Spleen (tissue), 11 donors: ENCODE measurements at regions not wholly inside any gene's neighbourhood (a gene's known extent, or its start where the extent isn't known, plus 50 kb on each side); places are given as distances from the start of the nearest gene placed in this dataset.

ENCODE experiments used
- DNase-seq: peaks from one replicate; pipeline ENCODE4 v3.0.0-alpha.2; 2020
- H3K27ac ChIP-seq, 8 donors: fragments of 200-600 bp; sonication (generic) in 7 of 8; 1 replicate in 4 of 8; 2 replicates in 4 of 8; pipeline versions ENCODE4 v1.5.0 to v1.8.0; 2016 to 2021; ENCODE audit warnings: inconsistent platforms in 4 of 8, mild to moderate bottlenecking in 4 of 8, moderate library complexity in 1 of 8
- H3K27me3 ChIP-seq, 7 donors: fragments of 200-600 bp; sonication (generic) in 6 of 7; replicated peaks in 1 of 7; 1 replicate in 4 of 7; 2 replicates in 3 of 7; pipeline versions ENCODE4 v1.5.0 to v1.8.0; 2016 to 2021; ENCODE audit warnings: inconsistent platforms in 3 of 7, mild to moderate bottlenecking in 1 of 7
- H3K36me3 ChIP-seq, 6 donors: fragments of 200-600 bp; sonication (generic) in 5 of 6; 1 replicate in 4 of 6; 2 replicates in 2 of 6; pipeline versions ENCODE4 v1.5.0 to v1.8.0; 2016 to 2021; ENCODE audit warnings: inconsistent platforms in 2 of 6
- H3K4me1 ChIP-seq, 6 donors: fragments of 200-600 bp; sonication (generic) in 5 of 6; 1 replicate in 3 of 6; 2 replicates in 3 of 6; pipeline versions ENCODE4 v1.5.0 to v1.8.0; 2016 to 2021; ENCODE audit warnings: inconsistent platforms in 3 of 6
- H3K4me3 ChIP-seq, 8 donors: fragments of 200-600 bp; sonication (generic) in 7 of 8; 1 replicate in 4 of 8; 2 replicates in 4 of 8; pipeline versions ENCODE4 v1.5.0 to v1.8.0; 2016 to 2021; ENCODE audit warnings: inconsistent platforms in 4 of 8, mild to moderate bottlenecking in 4 of 8, moderate library complexity in 2 of 8
- H3K9me3 ChIP-seq, 8 donors: fragments of 200-600 bp; sonication (generic) in 7 of 8; 1 replicate in 4 of 8; 2 replicates in 4 of 8; pipeline versions ENCODE4 v1.5.0 to v1.8.0; 2016 to 2021; ENCODE audit warnings: inconsistent platforms in 4 of 8
- POLR2A ChIP-seq, 3 donors: fragments of 450-650 bp; IDR thresholded peaks; one replicate each; pipeline ENCODE4 v1.5.1; 2017; ENCODE audit warnings: antibody characterized with exemption in 3 of 3, mild to moderate bottlenecking in 1 of 3
- POLR2AphosphoS5 ChIP-seq, 3 donors: sonication (generic); formaldehyde crosslinking; IDR thresholded peaks; one replicate each; pipeline ENCODE4 v1.5.1; 2017; ENCODE audit warnings: antibody characterized with exemption in 3 of 3
- WGBS, 5 donors: extraction: QIAGEN DNeasy Blood & Tissue Kit in 3 of 5; methylation state at CpG; one replicate each; pipeline versions ENCODE4 v1.1.5 to v1.1.7; 2013 to 2018; 5-methylcytosine and 5-hydroxymethylcytosine counted together
- intact Hi-C: fragments of 100-400 bp; cut with DNase I; formaldehyde crosslinking; loops from one replicate; pipeline ENCODE4 v1.15.0; 2023; ENCODE audit warnings: low total_unique reads
- TF ChIP-seq, protein P1 (sequence below), 11 experiments: fragments of 200-600 bp in 7 of 11; fragments of 450-650 bp in 4 of 11; sonication (generic) in 4 of 11; IDR thresholded peaks in 8 of 11; conservative IDR thresholded peaks in 3 of 11; 1 replicate in 7 of 11; 2 replicates in 4 of 11; pipeline versions ENCODE4 v1.4.0 to v1.8.0; 2016 to 2021; ENCODE audit warnings: antibody characterized with exemption in 11 of 11, inconsistent platforms in 4 of 11, mild to moderate bottlenecking in 1 of 11
- donor health status: healthy with polysubstance abuse.
- donor health status: DM: no; HTN: no; CAD: no; lungs with moderate emphysema.
- donor health status: DM: no; HTN: no; CAD: no.
- donor health status: Bipolar disorder and iron deficiency.
- donor health status: healthy.
- donor health status: DM: no; HTN: no; CAD: no.
- donor health status: DM: yes; HTN: yes; CAD: no.

DNA sequence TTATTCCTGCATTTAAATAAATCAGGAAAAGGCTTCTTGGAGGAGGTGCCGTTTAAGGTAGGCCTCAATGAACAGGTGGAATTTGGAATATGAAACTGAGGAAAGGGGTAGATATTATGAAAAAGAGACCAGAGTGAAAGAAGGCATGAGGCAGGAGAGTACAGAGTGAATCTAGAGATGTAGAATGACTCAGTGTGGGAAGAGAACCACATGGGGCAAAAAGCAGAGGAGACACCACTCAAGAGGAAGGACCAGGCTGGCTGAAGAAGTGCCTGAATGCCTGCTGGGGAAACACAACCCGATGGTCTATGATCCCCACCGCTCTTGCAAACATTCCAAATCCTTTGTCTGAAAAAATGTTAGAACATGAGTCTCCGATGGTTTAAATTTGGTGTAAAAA lies 1134.1 kb downstream of the VRK1 start:
- intact Hi-C loops: no loop called here
- 86 to 91% (median 90%) methylated on average over 4 of the region's 4 CpGs for WGBS, 5 donors
- H3K27me3 ChIP-seq: no peaks in the 10 kb centered on the region
- no peak overlapping the region for H3K27ac ChIP-seq
- H3K9me3 ChIP-seq: no peaks in the 10 kb centered on the region
- DNase-seq: no peak
- no peaks in the 10 kb centered on the region for H3K4me1 ChIP-seq
- no peak overlapping the region for H3K4me3 ChIP-seq
- H3K36me3 ChIP-seq: no peaks in the 10 kb centered on the region
- TF ChIP-seq POLR2A (IDR thresholded peaks at IDR 0.05) (no peak), POLR2AphosphoS5 (IDR thresholded peaks at IDR 0.05) (no peak)
- TF ChIP-seq, protein P1, sequence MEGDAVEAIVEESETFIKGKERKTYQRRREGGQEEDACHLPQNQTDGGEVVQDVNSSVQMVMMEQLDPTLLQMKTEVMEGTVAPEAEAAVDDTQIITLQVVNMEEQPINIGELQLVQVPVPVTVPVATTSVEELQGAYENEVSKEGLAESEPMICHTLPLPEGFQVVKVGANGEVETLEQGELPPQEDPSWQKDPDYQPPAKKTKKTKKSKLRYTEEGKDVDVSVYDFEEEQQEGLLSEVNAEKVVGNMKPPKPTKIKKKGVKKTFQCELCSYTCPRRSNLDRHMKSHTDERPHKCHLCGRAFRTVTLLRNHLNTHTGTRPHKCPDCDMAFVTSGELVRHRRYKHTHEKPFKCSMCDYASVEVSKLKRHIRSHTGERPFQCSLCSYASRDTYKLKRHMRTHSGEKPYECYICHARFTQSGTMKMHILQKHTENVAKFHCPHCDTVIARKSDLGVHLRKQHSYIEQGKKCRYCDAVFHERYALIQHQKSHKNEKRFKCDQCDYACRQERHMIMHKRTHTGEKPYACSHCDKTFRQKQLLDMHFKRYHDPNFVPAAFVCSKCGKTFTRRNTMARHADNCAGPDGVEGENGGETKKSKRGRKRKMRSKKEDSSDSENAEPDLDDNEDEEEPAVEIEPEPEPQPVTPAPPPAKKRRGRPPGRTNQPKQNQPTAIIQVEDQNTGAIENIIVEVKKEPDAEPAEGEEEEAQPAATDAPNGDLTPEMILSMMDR (IDR thresholded peaks at IDR 0.05 in 8 of 11, conservative IDR thresholded peaks at IDR 0.05 in 3 of 11): no peak

DNA sequence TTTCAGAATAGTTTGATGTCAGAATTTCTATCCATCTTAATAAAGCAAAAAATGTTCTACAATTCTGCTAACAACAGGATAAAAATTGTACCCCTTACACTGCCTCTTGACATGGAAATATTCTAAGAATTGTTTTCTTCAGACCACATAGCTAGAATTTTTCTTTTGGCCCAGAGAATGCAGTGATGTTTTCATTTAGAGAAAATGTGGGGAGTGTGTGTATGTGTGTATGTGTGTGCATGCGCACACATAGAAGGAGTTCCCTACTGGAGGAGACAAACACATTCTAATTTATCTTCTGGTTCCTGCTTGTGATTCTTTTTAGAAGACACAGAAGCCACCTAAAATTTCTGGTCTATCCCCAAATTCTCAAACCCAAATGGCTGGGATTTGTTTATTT lies 1145.7 kb downstream of the VRK1 start:
- no peaks in the 10 kb centered on the region for H3K4me1 ChIP-seq
- DNase-seq: no peak
- H3K4me3 ChIP-seq: no peak overlapping the region
- no peaks in the 10 kb centered on the region for H3K27me3 ChIP-seq
- 45 to 93% (median 86%) methylated on average over 1 of the region's 1 CpG for WGBS, 5 donors
- no peak overlapping the region for H3K27ac ChIP-seq
- intact Hi-C loops: no loop called here
- H3K9me3 ChIP-seq: peaks cover 0 to 7% (median 0%) of the 10 kb centered on the region in 8 donors
- no peaks in the 10 kb centered on the region for H3K36me3 ChIP-seq
- TF ChIP-seq POLR2AphosphoS5 (IDR thresholded peaks at IDR 0.05) (no peak), POLR2A (IDR thresholded peaks at IDR 0.05) (no peak)
- TF ChIP-seq, protein P1 (IDR thresholded peaks at IDR 0.05 in 8 of 11, conservative IDR thresholded peaks at IDR 0.05 in 3 of 11): no peak

DNA sequence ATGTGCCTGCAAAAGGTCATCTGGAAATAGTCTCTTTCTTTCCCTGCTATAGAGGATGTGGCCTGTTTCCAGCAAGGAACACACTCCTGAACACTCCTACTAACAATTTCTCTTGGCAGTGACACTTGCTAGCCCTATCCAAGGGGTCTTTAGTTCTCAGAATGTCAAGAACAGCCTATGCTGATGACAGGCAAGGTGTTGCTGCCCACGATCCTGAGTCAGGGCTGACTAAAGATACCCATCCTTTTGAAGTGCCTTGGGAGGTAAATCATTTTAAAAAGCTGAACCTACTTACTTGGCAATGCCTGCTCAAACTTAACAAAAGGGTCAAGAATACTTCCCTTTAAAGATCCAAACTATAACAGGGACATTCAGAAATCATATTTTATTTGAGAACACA lies 1146.4 kb downstream of the VRK1 start:
- WGBS, 5 donors: 44 to 68% (median 51%) methylated on average over 1 of the region's 1 CpG
- H3K9me3 ChIP-seq: peaks cover 0 to 7% (median 0%) of the 10 kb centered on the region in 8 donors

DNA sequence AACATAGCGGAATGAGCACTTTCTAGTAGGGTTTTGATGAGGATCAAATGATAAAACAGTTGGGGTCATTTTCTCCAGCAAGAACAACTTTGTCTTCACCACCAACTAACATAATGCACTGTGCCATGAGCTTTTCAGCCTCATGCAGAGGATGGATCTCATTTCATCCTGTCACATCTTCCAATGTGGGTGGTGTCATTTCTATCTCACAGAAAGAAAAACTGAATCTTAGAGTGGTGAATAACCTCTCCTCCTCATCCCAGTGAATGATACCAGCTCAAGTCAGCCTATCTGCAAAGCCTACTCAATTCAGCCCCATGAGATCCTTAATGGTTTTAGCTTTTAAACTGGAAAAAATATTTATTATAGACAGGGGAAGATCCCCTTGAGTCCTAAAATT lies 1147.2 kb downstream of the VRK1 start:
- TF ChIP-seq, protein P1 (IDR thresholded peaks at IDR 0.05 in 8 of 11, conservative IDR thresholded peaks at IDR 0.05 in 3 of 11): no peak
- TF ChIP-seq POLR2A (IDR thresholded peaks at IDR 0.05) (no peak), POLR2AphosphoS5 (IDR thresholded peaks at IDR 0.05) (no peak)
- no peaks in the 10 kb centered on the region for H3K36me3 ChIP-seq
- H3K27ac ChIP-seq: no peak overlapping the region
- 88 to 95% (median 92%) methylated on average over 1 of the region's 1 CpG for WGBS, 5 donors
- H3K9me3 ChIP-seq: peaks cover 0 to 7% (median 0%) of the 10 kb centered on the region in 8 donors
- no peak for DNase-seq
- H3K4me3 ChIP-seq: no peak overlapping the region
- no peaks in the 10 kb centered on the region for H3K27me3 ChIP-seq
- intact Hi-C loops: no loop called here
- no peaks in the 10 kb centered on the region for H3K4me1 ChIP-seq

More for the DNA sequence above, 1146.4 kb downstream of the VRK1 start:
- no peak for TF ChIP-seq POLR2A (IDR thresholded peaks at IDR 0.05)
- TF ChIP-seq, protein P1 (IDR thresholded peaks at IDR 0.05 in 8 of 11, conservative IDR thresholded peaks at IDR 0.05 in 3 of 11): no peak
- TF ChIP-seq POLR2AphosphoS5 (IDR thresholded peaks at IDR 0.05): no peak
- H3K4me3 ChIP-seq: no peak overlapping the region
- H3K4me1 ChIP-seq: no peaks in the 10 kb centered on the region
- H3K27me3 ChIP-seq: no peaks in the 10 kb centered on the region
- no peak overlapping the region for H3K27ac ChIP-seq
- intact Hi-C loops: no loop called here
- H3K36me3 ChIP-seq: no peaks in the 10 kb centered on the region
- no peak for DNase-seq
